Omental fat pad (tissue), 3 donors: ENCODE measurements at regions not wholly inside any gene's neighbourhood (a gene's known extent, or its start where the extent isn't known, plus 50 kb on each side); places are given as distances from the start of the nearest gene placed in this dataset.

ENCODE experiments used
- ATAC-seq: fragments of 150-250 bp; one replicate; pipeline ENCODE4 v1.9.1; 2016; ENCODE audit warnings: mild to moderate bottlenecking, moderate library complexity; ENCODE audit not compliant: low FRiP score
- DNase-seq: peaks from one replicate; pipeline ENCODE4 v3.0.0-alpha.2; 2019; ENCODE audit warnings: low spot score
- CTCF ChIP-seq, 3 donors: fragments of 450-650 bp; IDR thresholded peaks; one replicate each; pipeline ENCODE4 v1.5.1; 2016 to 2017; ENCODE audit warnings: antibody characterized with exemption in 3 of 3, mild to moderate bottlenecking in 3 of 3, moderate library complexity in 2 of 3

- ATAC-seq (no peak), DNase-seq (no peak)
- no peak for TF ChIP-seq CTCF (IDR thresholded peaks at IDR 0.05)
These were observed 151.4 kb upstream of the AVPR1A start for GRCh38 chr12:63302269-63302940.

GRCh38 chr12:63301311-63301710, 150.3 kb upstream of the AVPR1A start:
- ATAC-seq (no peak), DNase-seq (no peak)
- no peak for TF ChIP-seq CTCF (IDR thresholded peaks at IDR 0.05)

GRCh38 chr12:63298386-63298930, 147.5 kb upstream of the AVPR1A start:
- TF ChIP-seq CTCF (IDR thresholded peaks at IDR 0.05), result no peak
- ATAC-seq (no peak), DNase-seq (no peak)

GRCh38 chr12:63294327-63294632, 143.3 kb upstream of the AVPR1A start:
- DNase-seq (no peak), ATAC-seq (no peak)
- no peak for TF ChIP-seq CTCF (IDR thresholded peaks at IDR 0.05)

GRCh38 chr12:63292471-63293221, 141.6 kb upstream of the AVPR1A start:
- no peak for ATAC-seq
- DNase-seq, result no peak
- no peak for TF ChIP-seq CTCF (IDR thresholded peaks at IDR 0.05)

GRCh38 chr12:63276537-63277365, 125.8 kb upstream of the AVPR1A start:
- TF ChIP-seq CTCF (IDR thresholded peaks at IDR 0.05), result no peak
- ATAC-seq (no peak), DNase-seq (no peak)
